Astrocyte (in vitro differentiated cells and primary cell): ENCODE measurements at regions not wholly inside any gene's neighbourhood (a gene's known extent, or its start where the extent isn't known, plus 50 kb on each side); places are given as distances from the start of the nearest gene placed in this dataset.

Source experiments
- EZH2 ChIP-seq: IDR thresholded peaks from 2 replicates; pipeline ENCODE4 v1.6.1; 2012; ENCODE audit warnings: mild to moderate bottlenecking, low read length, inconsistent platforms; ENCODE audit not compliant: insufficient read depth
- TF ChIP-seq, protein P1 (sequence below): IDR thresholded peaks from 2 replicates; pipeline ENCODE4 v1.5.1; 2011; ENCODE audit warnings: low read depth, mild to moderate bottlenecking, inconsistent platforms, low read length, moderate library complexity; ENCODE audit not compliant: insufficient read depth

DNA sequence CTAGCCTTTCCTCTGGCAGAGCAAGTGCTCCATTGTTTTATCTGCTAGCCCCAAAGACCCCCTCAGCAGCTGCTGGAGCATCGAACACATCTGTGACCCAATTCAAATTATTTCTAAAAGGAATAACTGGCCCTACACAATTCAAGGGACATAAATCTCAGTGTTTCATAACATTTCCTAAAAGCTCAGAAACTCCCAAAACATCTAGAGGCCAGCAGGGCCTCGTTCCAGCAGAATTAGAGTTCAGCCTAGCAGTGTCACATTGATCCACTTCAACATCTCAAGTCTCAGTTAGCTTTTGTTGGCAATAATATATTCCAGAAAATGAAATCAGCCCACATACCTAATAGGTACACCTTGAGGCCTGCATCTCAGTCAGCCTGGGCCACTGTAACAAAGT lies 179.1 kb downstream of the ETAA1 start:
- no peak for TF ChIP-seq EZH2
- TF ChIP-seq, protein P1, sequence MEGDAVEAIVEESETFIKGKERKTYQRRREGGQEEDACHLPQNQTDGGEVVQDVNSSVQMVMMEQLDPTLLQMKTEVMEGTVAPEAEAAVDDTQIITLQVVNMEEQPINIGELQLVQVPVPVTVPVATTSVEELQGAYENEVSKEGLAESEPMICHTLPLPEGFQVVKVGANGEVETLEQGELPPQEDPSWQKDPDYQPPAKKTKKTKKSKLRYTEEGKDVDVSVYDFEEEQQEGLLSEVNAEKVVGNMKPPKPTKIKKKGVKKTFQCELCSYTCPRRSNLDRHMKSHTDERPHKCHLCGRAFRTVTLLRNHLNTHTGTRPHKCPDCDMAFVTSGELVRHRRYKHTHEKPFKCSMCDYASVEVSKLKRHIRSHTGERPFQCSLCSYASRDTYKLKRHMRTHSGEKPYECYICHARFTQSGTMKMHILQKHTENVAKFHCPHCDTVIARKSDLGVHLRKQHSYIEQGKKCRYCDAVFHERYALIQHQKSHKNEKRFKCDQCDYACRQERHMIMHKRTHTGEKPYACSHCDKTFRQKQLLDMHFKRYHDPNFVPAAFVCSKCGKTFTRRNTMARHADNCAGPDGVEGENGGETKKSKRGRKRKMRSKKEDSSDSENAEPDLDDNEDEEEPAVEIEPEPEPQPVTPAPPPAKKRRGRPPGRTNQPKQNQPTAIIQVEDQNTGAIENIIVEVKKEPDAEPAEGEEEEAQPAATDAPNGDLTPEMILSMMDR = no peak
